Gastrocnemius medialis (tissue), 4 donors: ENCODE measurements at regions not wholly inside any gene's neighbourhood (a gene's known extent, or its start where the extent isn't known, plus 50 kb on each side); places are given as distances from the start of the nearest gene placed in this dataset.

Source experiments
- ATAC-seq, 2 donors: fragments of 150-250 bp; one replicate each; pipeline ENCODE4 v1.9.1; 2016
- DNase-seq, 2 donors: peaks; one replicate each; pipeline ENCODE4 v3.0.0-alpha.2; 2019
- H3K27ac ChIP-seq, 4 donors: fragments of 200-600 bp; sonication (generic); 1 replicate in 1 of 4; 2 replicates in 3 of 4; pipeline ENCODE4 v1.5.1; 2016 to 2018; ENCODE audit warnings: mild to moderate bottlenecking in 2 of 4, moderate library complexity in 1 of 4
- H3K27me3 ChIP-seq, 3 donors: fragments of 200-600 bp; sonication (generic) in 2 of 3; 1 replicate in 1 of 3; 2 replicates in 2 of 3; pipeline versions ENCODE4 v1.5.1 to v1.6.0; 2016 to 2019; ENCODE audit warnings: mild to moderate bottlenecking in 1 of 3, moderate library complexity in 1 of 3
- H3K36me3 ChIP-seq, 2 donors: fragments of 200-600 bp; sonication (generic) in 1 of 2; one replicate each; pipeline ENCODE4 v1.5.1; 2017 to 2018
- H3K4me1 ChIP-seq, 2 donors: fragments of 200-600 bp; sonication (generic) in 1 of 2; one replicate each; pipeline ENCODE4 v1.5.1; 2016 to 2017; ENCODE audit warnings: mild to moderate bottlenecking in 2 of 2
- H3K4me3 ChIP-seq, 4 donors: fragments of 200-600 bp; sonication (generic) in 3 of 4; 1 replicate in 1 of 4; 2 replicates in 3 of 4; pipeline ENCODE4 v1.5.1; 2016 to 2019; ENCODE audit warnings: mild to moderate bottlenecking in 2 of 4
- H3K9me3 ChIP-seq, 3 donors: fragments of 200-600 bp; sonication (generic) in 2 of 3; 1 replicate in 1 of 3; 2 replicates in 2 of 3; pipeline ENCODE4 v1.5.1; 2016 to 2019
- POLR2A ChIP-seq, 2 donors: fragments of 450-650 bp; IDR thresholded peaks; one replicate each; pipeline ENCODE4 v1.6.1; 2017; ENCODE audit warnings: antibody characterized with exemption in 2 of 2, mild to moderate bottlenecking in 2 of 2, moderate library complexity in 2 of 2
- in situ Hi-C, 4 donors: fragments of 200-750 bp; cut with MboI; loops; one replicate each; pipeline versions ENCODE4 v1.15.0 to v1.8.0; 2017; ENCODE audit warnings: low sequenced_read_pairs in 4 of 4
- intact Hi-C: fragments of 100-400 bp; cut with DNase I; formaldehyde crosslinking; loops from one replicate; pipeline ENCODE4 v1.15.1; 2023; ENCODE audit warnings: low total_unique reads
- TF ChIP-seq, protein P1 (sequence below), 5 experiments: fragments of 450-650 bp in 3 of 5; fragments of 200-600 bp in 2 of 5; sonication (generic) in 2 of 5; IDR thresholded peaks in 4 of 5; conservative IDR thresholded peaks in 1 of 5; 1 replicate in 4 of 5; 2 replicates in 1 of 5; pipeline ENCODE4 v1.5.1; 2016 to 2019; ENCODE audit warnings: antibody characterized with exemption in 5 of 5, mild to moderate bottlenecking in 3 of 5, moderate library complexity in 3 of 5

- TF ChIP-seq POLR2A (IDR thresholded peaks at IDR 0.05): no peak
- TF ChIP-seq, protein P1, sequence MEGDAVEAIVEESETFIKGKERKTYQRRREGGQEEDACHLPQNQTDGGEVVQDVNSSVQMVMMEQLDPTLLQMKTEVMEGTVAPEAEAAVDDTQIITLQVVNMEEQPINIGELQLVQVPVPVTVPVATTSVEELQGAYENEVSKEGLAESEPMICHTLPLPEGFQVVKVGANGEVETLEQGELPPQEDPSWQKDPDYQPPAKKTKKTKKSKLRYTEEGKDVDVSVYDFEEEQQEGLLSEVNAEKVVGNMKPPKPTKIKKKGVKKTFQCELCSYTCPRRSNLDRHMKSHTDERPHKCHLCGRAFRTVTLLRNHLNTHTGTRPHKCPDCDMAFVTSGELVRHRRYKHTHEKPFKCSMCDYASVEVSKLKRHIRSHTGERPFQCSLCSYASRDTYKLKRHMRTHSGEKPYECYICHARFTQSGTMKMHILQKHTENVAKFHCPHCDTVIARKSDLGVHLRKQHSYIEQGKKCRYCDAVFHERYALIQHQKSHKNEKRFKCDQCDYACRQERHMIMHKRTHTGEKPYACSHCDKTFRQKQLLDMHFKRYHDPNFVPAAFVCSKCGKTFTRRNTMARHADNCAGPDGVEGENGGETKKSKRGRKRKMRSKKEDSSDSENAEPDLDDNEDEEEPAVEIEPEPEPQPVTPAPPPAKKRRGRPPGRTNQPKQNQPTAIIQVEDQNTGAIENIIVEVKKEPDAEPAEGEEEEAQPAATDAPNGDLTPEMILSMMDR (IDR thresholded peaks at IDR 0.05 in 4 of 5, conservative IDR thresholded peaks at IDR 0.05 in 1 of 5): no peak
- Histone ChIP-seq H3K27ac (no peak overlapping the region), H3K36me3 (no peaks in the 10 kb centered on the region), H3K4me1 (peaks cover 0 to 3% of the 10 kb centered on the region in 2 donors), H3K9me3 (no peaks in the 10 kb centered on the region), H3K27me3 (no peaks in the 10 kb centered on the region), H3K4me3 (no peak overlapping the region)
- intact Hi-C loops: no loop called here
- in situ Hi-C loops: no loop called here
- ATAC-seq (no peak), DNase-seq (no peak)
Measured at GRCh38 chr10:110413903-110414547, 83.7 kb upstream of the DUSP5 start.

DNA sequence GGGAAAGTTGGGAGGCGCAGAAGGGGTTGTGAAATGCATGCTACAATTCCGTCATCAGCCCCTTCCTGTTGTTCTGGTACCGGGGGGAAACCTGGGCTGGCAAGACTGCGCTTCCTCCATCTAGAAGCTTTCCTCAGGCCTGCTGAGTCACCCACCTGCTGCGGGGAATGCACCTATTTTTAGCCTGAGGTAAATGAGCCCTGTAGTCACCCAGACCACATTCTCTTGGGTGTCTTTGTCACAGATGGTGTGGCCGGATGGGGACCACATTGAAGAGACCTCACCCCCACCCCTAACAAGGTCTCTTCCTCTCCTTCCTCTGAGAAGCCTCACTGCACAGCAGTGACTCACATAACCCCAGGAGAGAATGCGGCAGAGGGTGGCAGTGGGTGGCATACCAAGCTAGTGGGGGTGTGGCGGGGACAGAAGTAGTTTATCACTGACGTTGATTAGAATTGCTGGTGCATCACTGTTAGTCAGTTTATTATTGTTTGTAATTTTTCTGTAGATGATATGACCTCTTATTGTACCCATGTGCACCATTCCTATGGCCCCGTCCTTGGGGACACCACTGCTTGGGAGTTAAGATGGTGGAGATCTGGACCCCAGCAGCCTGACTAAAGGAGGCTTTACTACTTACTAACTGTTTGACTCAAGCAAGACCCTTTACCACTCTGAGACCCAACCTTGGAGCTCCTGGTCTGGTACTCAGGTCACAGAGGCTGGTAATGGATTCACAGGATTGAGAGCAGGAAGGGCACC is 83.0 kb upstream of the DUSP5 start:
- H3K9me3 ChIP-seq: no peaks in the 10 kb centered on the region
- H3K4me1 ChIP-seq: peaks cover 0 to 3% of the 10 kb centered on the region in 2 donors
- no peaks in the 10 kb centered on the region for H3K36me3 ChIP-seq
- DNase-seq: peak in 1 of 2 donors; percentile 26
- no peak overlapping the region for H3K4me3 ChIP-seq
- in situ Hi-C loops: no loop called here
- ATAC-seq: peak in 1 of 2 donors; percentile 27
- TF ChIP-seq, protein P1 (IDR thresholded peaks at IDR 0.05 in 4 of 5, conservative IDR thresholded peaks at IDR 0.05 in 1 of 5): no peak
- TF ChIP-seq POLR2A (IDR thresholded peaks at IDR 0.05): no peak
- intact Hi-C loops: no loop called here
- no peak overlapping the region for H3K27ac ChIP-seq
- H3K27me3 ChIP-seq: no peaks in the 10 kb centered on the region

- H3K27me3 ChIP-seq: no peaks in the 10 kb centered on the region
- ATAC-seq: no peak
- no peaks in the 10 kb centered on the region for H3K36me3 ChIP-seq
- no peak for DNase-seq
- intact Hi-C loops: no loop called here
- H3K27ac ChIP-seq: no peak overlapping the region
- no peaks in the 10 kb centered on the region for H3K9me3 ChIP-seq
- no peak for TF ChIP-seq POLR2A (IDR thresholded peaks at IDR 0.05)
- TF ChIP-seq, protein P1 (IDR thresholded peaks at IDR 0.05 in 4 of 5, conservative IDR thresholded peaks at IDR 0.05 in 1 of 5): no peak
- H3K4me3 ChIP-seq: no peak overlapping the region
- in situ Hi-C loops: no loop called here
- peaks cover 0 to 3% of the 10 kb centered on the region in 2 donors for H3K4me1 ChIP-seq
Measured at GRCh38 chr10:110415809-110416208, 81.9 kb upstream of the DUSP5 start.

GRCh38 chr10:110416776-110417711 is 80.7 kb upstream of the DUSP5 start:
- no peak for ATAC-seq
- H3K9me3 ChIP-seq: no peaks in the 10 kb centered on the region
- TF ChIP-seq, protein P1 (IDR thresholded peaks at IDR 0.05 in 4 of 5, conservative IDR thresholded peaks at IDR 0.05 in 1 of 5): no peak
- TF ChIP-seq POLR2A (IDR thresholded peaks at IDR 0.05): no peak
- H3K4me1 ChIP-seq: peaks cover 0 to 3% of the 10 kb centered on the region in 2 donors
- in situ Hi-C loops (no loop called here), intact Hi-C loops (no loop called here)
- no peaks in the 10 kb centered on the region for H3K27me3 ChIP-seq
- no peak for DNase-seq
- H3K36me3 ChIP-seq: no peaks in the 10 kb centered on the region
- no peak overlapping the region for H3K4me3 ChIP-seq
- H3K27ac ChIP-seq: no peak overlapping the region
